GM18870 (cell line): ENCODE measurements at regions not wholly inside any gene's neighbourhood (a gene's known extent, or its start where the extent isn't known, plus 50 kb on each side); places are given as distances from the start of the nearest gene placed in this dataset.

Experiments
- ATAC-seq: cut with Tn5 transposase; IDR thresholded peaks from one replicate; pipeline ENCODE4 v1.9.1; 2021; ENCODE audit warnings: moderate library complexity; ENCODE audit not compliant: unreplicated experiment

GRCh38 chr16:55151561-55152305 lies 172.3 kb upstream of the IRX6 start:
- ATAC-seq = no peak

DNA sequence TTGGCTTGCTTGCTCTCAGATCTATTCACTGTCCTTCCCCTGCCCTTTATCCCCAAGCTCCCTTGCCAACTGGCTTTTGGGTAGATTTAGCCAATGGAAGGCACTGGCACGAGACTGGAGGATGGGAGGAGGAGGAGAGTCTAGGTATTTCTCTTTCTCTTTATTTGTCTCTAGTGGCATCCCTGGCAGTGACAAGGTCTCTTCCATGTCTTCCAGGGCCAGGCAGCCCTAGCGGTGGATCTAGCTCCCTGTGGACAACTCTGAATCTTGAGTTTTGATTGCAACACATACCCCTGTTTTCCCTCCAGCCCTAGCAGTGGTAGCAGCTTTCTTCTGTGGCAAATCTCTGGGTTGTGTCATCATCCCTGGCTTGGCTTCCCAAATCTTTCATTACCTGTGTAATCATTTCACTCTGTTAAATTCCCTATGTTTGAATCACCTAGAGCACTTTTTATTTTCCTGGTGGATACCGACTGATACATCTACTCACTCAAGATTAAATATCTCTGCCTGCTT lies 171.1 kb upstream of the IRX6 start:
- ATAC-seq = no peak

GRCh38 chr16:55154262-55154661 lies 169.7 kb upstream of the IRX6 start:
- no peak for ATAC-seq

- ATAC-seq = no peak
These were observed 169.0 kb upstream of the IRX6 start for GRCh38 chr16:55154956-55155355.

GRCh38 chr16:55155815-55156214 lies 168.2 kb upstream of the IRX6 start:
- ATAC-seq = no peak

- no peak for ATAC-seq
These were observed 154.2 kb upstream of the IRX6 start for GRCh38 chr16:55169780-55170179.

GRCh38 chr16:55171241-55171640 lies 152.8 kb upstream of the IRX6 start:
- ATAC-seq = no peak

DNA sequence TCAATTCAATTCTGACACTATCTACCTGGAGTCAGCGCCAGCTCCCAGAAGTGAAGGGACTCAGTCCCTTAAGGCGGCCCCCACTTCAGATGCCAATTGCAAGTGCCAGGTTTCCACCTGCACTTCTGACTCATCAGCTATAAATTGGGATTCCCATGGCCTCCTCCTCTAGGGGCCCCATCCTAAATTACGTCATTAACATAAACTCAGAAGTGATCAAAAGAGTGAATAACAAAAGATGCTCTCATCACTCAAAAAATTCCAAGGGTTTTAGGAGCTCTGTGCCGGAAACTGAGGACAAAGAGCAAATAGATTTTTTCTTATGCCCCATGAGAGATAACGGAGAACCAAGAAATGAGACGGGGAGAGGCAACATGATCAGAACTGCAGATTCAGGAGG lies 148.6 kb upstream of the IRX6 start:
- ATAC-seq = no peak

GRCh38 chr16:55176901-55177300 lies 147.1 kb upstream of the IRX6 start:
- ATAC-seq = no peak

DNA sequence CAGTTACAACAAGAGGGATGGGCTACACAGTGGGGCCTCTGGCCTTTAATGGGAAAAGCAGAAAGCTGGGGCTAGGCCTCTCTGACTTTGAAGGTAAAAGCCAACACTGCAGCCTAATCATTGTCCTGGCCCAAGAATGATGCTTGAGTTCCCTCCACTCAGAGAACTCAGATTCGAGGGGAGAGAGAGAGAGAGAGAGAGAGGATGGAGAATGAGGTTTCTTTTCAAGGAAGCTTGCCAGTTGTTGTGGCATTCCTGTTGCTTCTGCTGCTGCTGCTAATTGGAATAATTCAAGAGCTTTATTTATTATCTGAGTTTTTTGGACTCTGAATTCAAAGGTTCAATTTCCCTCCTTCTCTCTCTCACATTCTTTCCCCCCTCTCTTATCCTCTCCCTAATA lies 144.6 kb upstream of the IRX6 start:
- ATAC-seq = no peak

DNA sequence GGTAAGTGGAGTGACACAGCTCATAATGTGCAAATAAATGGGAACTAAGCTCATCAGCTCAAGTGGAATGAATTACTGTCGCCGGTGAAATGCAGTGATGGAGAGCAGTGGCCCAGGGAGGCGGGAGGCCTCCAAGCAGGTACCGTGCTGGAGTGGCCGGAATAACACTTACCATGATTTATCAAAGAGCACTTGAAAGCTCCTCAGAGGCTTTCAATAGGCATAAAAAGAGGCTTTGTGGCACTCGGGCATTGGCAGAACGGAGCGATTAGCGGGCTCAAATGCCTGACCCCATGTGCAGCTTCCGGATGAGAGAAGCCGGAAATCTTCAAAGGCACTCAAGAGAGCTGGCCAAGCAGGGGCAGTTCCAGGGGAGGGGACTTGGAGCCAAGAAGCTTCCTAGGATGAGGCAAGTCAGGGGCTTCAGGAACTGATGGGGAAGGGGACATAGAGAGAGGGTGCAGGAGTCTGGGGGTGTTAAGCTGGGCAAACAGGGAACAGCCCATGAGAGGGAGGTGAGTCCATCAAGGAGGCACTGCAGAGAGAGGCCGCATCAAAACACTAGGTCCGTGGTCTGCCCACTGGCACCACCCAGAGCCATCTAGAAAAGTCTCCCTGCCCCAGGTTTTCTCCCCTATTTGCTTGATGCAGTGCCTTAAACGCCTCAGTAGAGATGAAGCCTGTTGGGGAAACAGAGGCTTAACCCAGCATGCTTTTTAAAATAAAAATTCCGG lies 144.0 kb upstream of the IRX6 start:
- ATAC-seq = no peak

GRCh38 chr16:55184052-55184451 lies 140.0 kb upstream of the IRX6 start:
- no peak for ATAC-seq

- ATAC-seq = no peak
These were observed 139.4 kb upstream of the IRX6 start for GRCh38 chr16:55184619-55185018.

DNA sequence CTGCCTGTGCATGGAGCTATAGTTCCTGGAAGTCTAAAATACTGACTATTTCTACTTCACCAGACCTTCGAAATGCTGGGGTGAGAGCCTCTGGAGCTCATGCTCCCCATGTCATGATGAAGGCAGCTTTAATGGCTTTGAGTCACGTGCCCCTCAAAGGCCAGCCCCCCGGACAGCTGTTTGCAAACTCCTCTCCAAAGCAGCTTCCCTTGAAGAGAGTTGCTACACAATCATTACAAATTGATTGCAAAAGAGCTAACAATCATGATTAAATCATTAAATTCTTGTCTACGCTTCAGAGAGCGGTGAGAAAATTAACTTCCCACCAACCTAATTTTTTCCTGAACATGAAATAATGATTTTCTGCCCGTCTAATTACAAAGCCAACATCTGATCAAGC lies 134.8 kb upstream of the IRX6 start:
- ATAC-seq = no peak

DNA sequence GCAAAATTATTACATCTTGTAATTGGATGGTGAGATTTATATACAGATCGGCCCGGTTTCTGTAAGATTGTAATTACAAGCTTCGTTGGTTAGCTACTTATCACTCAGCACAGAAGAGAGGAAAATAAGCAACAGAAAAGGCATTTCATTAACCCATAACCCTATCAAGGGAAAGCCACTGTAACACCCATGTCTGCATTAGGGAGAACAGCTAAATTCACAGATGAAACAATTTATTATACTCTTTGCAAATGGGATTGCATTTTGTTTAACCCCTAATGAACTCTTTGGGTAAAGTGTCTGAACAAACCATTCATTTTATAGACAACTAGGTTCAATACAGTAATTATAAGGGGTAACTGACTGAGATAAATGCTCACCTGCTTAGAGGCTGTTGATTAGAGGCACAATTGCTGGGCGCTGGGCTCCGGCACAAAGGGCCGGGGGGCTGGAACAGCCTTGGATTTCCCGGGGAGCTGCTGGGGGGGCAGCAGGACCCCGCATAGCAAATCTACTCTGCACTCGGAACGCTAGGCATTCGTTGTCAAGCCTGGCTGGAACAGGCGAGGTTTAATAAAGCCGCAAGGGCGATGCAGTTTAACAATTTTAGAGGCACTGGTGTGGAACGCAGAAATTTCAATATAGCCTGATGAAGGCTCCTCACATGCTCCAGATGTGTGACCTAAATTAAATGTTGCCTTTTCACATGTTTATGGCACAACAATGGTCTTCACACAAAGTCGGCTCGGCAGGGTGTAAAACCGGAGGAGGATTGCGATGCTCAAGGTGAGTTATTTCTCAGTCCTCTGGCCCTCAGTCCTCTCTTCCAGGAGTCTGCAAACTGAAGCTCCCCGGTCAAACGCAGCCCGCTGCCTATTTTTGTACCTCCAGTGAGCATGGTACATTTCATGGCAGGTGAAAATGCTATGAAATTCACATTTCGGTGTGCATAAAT lies 134.0 kb upstream of the IRX6 start:
- no peak for ATAC-seq

GRCh38 chr16:55192734-55193133 lies 131.3 kb upstream of the IRX6 start:
- ATAC-seq = no peak

DNA sequence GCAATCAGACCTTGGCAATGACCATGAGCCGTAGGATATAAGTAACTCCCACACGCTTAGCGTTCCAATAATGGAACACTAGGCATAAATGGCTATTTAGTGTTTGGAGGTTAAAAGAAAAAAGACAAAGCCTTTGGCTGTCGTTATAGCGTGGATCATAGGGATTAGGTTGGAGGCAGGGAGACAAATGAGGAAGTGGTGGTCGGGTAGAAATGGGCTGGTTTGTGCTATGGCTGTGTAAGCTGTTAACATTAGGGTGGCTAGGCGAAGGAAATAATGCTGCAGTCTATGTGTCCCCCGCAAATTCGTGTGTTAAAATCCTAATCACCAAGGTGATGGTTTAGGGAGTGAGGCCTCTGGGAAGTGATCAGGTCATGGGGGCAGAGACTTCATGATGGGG lies 120.4 kb upstream of the IRX6 start:
- ATAC-seq = no peak

DNA sequence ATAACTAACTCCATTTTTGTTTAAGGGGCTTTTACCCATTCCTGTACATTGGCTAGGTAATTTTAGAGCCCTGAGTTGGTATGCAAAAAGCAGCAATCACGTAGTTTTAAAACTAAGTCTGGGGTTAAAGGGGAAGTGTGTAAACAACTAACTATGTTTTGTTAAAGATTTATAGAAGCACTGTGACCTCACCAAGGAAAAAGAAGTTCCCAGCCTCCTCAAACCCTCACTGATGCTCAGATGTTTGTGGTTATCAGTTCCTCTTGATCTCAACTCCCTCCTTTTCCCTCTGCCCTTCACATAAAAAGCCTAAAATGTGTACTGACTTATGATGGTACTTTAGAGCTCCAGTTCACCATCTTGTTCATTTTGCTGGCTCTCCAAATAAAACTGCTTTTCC lies 119.9 kb upstream of the IRX6 start:
- no peak for ATAC-seq

GRCh38 chr16:55204923-55205322 lies 119.1 kb upstream of the IRX6 start:
- ATAC-seq = no peak

DNA sequence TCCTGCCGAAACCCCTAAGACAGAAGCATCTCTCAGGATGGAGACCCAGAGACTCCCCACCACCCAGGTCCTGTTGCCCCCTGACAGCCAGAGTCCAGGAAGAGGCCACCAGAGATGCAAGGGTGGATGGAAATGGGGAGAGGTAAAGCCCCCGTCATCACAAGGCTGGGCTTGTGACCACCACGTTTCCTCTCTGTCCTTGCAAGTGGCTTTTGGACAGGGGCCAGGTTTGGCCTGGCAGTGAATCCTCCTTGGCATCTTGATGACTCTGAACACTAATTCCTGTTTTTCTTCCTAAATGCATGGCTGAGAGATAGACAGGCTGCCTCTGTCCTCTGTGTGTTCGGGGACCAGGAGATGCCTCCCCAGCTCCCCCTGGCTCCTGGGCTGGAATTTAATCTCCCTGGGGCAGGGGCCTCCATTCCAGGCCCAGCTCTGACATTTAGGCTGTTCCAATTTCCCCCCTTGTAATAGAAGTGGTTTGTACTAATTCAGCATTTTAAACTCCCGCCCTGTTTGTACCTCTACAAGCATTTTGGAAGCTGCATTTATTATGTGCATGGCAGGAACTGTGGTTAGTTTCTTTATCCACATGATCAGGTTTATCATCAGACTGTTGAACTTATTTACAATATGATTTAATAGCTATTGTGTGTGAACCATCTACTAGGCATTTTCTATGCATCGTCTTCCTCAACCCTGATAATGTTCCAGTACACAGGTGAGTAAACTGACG lies 116.1 kb upstream of the IRX6 start:
- no peak for ATAC-seq

GRCh38 chr16:55209626-55210025 lies 114.4 kb upstream of the IRX6 start:
- ATAC-seq = no peak
